ENCODE measurements at regions not wholly inside any gene's neighbourhood (a gene's known extent, or its start where the extent isn't known, plus 50 kb on each side); places are given as distances from the start of the nearest gene placed in this dataset.

DNA sequence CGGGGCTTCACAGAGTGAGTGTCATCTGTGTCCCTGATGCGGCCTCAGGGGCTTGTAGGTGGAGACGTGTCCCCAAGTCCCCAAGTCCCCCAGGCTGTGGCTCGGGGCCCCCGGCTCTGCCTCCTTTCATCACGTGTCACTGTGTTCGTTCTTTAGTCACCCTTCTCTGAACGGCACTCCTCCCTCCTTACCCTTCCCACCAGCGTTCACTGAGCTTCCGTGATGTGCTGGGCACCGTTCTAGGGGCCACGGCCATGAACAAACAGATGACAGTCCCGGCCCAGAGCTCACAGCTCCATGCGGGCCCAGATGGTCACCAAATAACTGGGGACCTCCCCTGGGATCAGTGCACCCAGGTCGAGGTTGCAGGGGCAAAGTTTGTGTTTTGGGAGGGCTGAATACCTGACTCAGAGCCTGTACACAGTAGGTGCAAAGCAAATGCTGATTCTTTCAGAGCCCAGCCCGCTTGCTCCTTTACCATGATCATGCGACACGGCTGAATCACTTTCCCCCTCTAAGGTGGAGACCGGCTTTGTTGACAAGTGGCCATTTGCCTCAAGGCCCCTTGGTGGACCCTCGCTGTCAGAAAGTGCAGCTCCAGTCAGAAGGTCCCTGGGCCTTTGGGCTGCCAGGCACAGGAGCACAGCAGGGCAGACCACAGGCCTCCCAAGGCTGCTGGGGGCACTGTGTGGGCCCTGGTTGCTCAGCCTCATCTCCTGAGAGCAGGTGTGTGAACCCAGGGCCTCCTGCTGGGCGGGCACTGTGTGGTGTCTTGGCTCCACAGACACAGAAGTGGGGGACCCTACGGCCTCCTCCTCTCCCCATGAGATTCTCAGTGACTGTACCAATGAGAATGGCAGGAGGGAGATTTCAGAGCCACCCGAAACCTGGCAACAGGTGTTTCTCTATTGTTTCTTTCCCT is 592.5 kb downstream of the PTPRU start:
- no peaks in the 10 kb centered on the region for H3K9me3 ChIP-seq (ENCODE audit: insufficient read depth, low read depth, low read length)
- H3K4me1 ChIP-seq (ENCODE audit: insufficient read depth, low read length) = no peaks in the 10 kb centered on the region
- no peaks in the 10 kb centered on the region for H3K27me3 ChIP-seq (ENCODE audit: insufficient read depth, low read length)
- H3K9ac ChIP-seq (ENCODE audit: low read depth, low read length) = no peak overlapping the region; the same call in 1 of the 2 replicates
- H3K36me3 ChIP-seq (ENCODE audit: insufficient read depth, low read depth, low read length) = no peaks in the 10 kb centered on the region
- H3K4me3 ChIP-seq (ENCODE audit: low read length) = no peak overlapping the region
- no peak overlapping the region for H3K27ac ChIP-seq (ENCODE audit: low read length)

DNA sequence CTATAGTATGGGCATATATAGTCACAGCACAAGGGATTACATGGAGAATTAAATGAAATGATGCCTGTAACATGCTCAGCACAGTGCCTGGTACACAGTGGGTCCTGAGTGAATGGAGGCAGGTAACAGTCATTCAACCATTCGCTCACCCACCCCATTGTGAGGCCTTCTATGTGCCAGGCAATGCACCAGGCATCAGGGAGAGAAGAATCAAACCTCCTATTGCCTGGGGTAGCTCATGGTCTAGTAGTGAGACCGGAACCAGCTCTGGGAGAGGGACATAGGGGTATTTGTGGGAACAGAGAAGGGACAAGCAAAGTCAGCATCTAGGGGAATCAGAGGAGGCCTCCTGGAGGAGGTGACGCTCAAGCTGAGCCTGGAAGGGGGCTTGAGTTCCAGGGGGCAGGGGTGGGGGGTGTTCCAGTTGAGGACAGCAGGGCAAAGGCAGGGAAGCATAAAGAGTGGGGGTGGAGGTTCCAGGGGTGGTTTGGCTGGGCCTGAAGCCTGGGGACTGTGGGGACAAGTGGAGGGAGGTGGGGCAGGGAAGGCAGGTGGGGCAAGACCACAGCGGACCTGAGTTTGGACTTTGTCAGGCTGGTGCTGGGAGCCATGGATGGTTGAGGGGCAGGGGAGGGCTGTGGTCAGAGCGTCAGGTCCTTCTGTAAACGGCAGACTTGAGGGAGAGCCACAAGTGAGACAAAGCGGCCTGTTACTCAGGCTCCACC is 591.6 kb downstream of the PTPRU start:
- no peaks in the 10 kb centered on the region for H3K4me1 ChIP-seq (ENCODE audit: insufficient read depth, low read length)
- no peaks in the 10 kb centered on the region for H3K9me3 ChIP-seq (ENCODE audit: insufficient read depth, low read depth, low read length)
- no peak overlapping the region for H3K4me3 ChIP-seq (ENCODE audit: low read length)
- H3K36me3 ChIP-seq (ENCODE audit: insufficient read depth, low read depth, low read length) = no peaks in the 10 kb centered on the region
- H3K27me3 ChIP-seq (ENCODE audit: insufficient read depth, low read length) = no peaks in the 10 kb centered on the region
- no peak overlapping the region for H3K9ac ChIP-seq (ENCODE audit: low read depth, low read length)
- no peak overlapping the region for H3K27ac ChIP-seq (ENCODE audit: low read length)

DNA sequence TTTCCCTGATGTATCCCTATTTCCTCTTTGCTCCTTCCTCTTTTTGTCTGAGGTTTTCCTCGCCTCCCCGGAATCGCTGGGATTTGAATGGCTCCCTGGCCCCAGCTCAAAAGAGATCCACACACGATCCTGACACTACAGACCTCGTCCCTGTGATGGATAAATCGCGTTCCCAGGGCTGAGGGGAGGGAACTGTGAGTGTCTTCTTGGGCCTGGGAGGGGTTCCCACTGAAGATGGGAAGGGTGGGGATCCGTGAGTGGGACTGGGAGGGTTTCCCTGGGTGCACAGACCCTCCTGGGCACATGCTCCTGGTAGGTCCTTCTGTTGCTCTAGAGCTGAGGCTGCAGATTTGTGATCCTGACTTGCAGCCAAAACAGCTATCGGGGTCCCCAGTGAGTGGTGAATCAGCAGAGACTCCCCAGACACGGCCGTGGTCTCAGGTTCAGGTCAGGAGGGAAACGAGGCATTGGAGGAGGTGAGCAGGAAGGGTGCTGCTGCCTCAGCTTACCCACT is 591.0 kb downstream of the PTPRU start:
- Histone ChIP-seq H3K27ac (ENCODE audit: low read length) (no peak overlapping the region), H3K4me3 (ENCODE audit: low read length) (no peak overlapping the region), H3K36me3 (ENCODE audit: insufficient read depth, low read depth, low read length) (no peaks in the 10 kb centered on the region), H3K27me3 (ENCODE audit: insufficient read depth, low read length) (no peaks in the 10 kb centered on the region), H3K9ac (ENCODE audit: low read depth, low read length) (no peak overlapping the region), H3K4me1 (ENCODE audit: insufficient read depth, low read length) (no peaks in the 10 kb centered on the region), H3K9me3 (ENCODE audit: insufficient read depth, low read depth, low read length) (no peaks in the 10 kb centered on the region)

DNA sequence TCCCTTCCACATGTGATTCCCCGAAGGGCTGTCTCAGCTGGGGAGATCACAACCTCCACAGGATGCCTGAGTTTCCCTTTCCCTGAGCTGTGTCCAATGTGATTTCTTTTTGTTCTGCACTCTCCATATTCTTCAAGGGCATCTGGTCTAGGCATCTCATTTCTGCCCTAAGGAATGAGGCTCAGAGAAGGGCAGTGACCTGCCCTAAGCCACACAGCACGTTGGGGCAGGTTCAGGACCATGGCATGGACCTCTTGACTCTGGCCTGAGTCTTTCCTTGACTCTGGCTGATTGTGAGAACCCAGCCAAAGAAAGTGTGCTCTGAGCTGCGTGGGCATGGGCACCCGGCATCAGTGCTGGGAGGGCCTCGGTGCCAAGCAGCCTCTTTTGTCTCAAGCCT is 590.3 kb downstream of the PTPRU start:
- H3K4me3 ChIP-seq (ENCODE audit: low read length) = no peak overlapping the region
- no peak overlapping the region for H3K9ac ChIP-seq (ENCODE audit: low read depth, low read length)
- H3K36me3 ChIP-seq (ENCODE audit: insufficient read depth, low read depth, low read length) = no peaks in the 10 kb centered on the region
- no peaks in the 10 kb centered on the region for H3K9me3 ChIP-seq (ENCODE audit: insufficient read depth, low read depth, low read length)
- no peaks in the 10 kb centered on the region for H3K27me3 ChIP-seq (ENCODE audit: insufficient read depth, low read length)
- H3K27ac ChIP-seq (ENCODE audit: low read length) = no peak overlapping the region
- peaks cover 6% of the 10 kb centered on the region; the same call in 1 of the 2 replicates for H3K4me1 ChIP-seq (ENCODE audit: insufficient read depth, low read length)

DNA sequence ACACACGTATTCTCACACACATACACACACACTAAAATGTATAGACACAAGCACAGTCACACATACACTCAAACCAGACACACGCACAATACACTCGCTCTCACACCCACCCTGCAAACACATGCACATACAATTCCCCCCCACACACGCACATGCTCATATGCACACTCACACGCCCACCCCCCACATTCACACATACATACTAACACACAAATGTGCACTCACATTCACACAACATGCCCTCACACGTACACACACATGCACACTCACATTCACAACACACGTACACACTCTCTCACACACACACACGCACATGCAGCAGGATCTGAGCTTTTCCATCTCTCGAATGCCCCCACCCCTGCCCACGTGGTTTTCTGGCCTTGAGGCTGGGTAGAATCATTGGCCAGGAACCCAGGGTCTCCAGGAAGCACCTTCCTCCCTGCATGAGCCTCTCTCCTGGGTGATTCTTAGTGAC is 589.7 kb downstream of the PTPRU start:
- Histone ChIP-seq H3K27me3 (ENCODE audit: insufficient read depth, low read length) (no peaks in the 10 kb centered on the region), H3K9ac (ENCODE audit: low read depth, low read length) (no peak overlapping the region), H3K36me3 (ENCODE audit: insufficient read depth, low read depth, low read length) (no peaks in the 10 kb centered on the region), H3K4me3 (ENCODE audit: low read length) (no peak overlapping the region), H3K27ac (ENCODE audit: low read length) (no peak overlapping the region), H3K9me3 (ENCODE audit: insufficient read depth, low read depth, low read length) (no peaks in the 10 kb centered on the region), H3K4me1 (ENCODE audit: insufficient read depth, low read length) (peaks cover 10% of the 10 kb centered on the region; the same call in 1 of the 2 replicates)

DNA sequence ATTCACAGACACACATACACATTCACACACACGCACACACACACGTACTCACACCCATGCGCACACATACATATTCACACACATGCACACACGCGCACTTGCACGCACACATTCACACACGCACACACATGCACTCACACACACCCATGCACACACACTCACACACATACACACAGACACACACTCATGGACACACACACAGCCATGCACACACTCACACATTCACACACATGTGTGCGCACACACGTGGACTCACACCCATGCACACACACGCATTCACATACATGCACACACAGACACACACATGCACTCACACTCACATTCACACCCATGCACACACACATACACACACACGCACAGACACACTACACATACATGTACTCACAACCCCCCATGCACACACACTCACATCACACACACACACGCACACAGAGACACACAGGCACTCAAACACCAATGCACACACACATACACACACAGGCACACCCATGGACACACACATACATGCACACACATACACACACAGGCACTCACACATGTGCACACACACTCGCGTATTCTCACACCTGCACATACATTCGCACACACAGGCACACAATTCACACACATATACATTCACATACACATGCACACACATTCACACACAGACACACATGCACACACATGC is 589.1 kb downstream of the PTPRU start:
- Histone ChIP-seq H3K4me1 (ENCODE audit: insufficient read depth, low read length) (peaks cover 10% of the 10 kb centered on the region; the same call in 1 of the 2 replicates), H3K9ac (ENCODE audit: low read depth, low read length) (no peak overlapping the region), H3K27ac (ENCODE audit: low read length) (no peak overlapping the region), H3K36me3 (ENCODE audit: insufficient read depth, low read depth, low read length) (no peaks in the 10 kb centered on the region), H3K9me3 (ENCODE audit: insufficient read depth, low read depth, low read length) (no peaks in the 10 kb centered on the region), H3K4me3 (ENCODE audit: low read length) (no peak overlapping the region), H3K27me3 (ENCODE audit: insufficient read depth, low read length) (no peaks in the 10 kb centered on the region)

DNA sequence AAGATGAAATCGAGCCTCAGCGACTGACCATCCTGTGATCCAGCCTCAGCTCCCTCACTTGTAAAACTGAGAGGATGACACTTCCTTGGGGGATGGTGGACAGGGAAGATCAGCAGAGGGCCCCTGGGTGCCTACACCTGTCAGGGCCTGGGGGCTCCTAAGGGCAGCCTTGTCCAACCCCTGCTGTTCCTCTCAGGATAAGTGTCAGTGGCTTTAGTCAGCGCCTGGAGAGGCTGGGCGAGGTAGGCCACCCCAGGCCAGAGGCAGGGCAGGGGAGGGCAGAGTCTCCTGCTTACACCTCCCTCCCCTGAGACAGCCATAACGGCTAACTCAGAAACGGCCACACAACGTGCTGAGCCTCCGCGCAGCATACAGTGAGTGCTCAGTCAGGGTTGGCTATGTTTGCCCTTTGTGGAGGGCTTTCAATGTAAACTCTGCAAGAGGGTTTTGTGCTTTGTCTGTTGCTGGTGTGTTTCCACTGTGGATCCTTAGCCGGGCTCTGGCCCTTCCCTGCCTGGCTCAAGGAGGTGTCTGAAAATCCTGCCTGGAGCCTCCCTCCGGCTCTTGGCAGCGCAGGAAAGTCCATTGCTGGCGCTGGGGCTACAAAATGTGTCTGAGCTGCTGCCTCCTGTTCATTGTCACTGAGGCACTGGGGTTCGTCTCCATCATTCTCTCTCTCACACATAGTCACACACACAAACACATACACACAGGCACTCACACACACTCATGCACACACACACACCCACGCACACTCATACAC is 588.4 kb downstream of the PTPRU start:
- no peaks in the 10 kb centered on the region for H3K9me3 ChIP-seq (ENCODE audit: insufficient read depth, low read depth, low read length)
- H3K9ac ChIP-seq (ENCODE audit: low read depth, low read length) = no peak overlapping the region
- H3K36me3 ChIP-seq (ENCODE audit: insufficient read depth, low read depth, low read length) = no peaks in the 10 kb centered on the region
- peaks cover 10% of the 10 kb centered on the region; the same call in 1 of the 2 replicates for H3K4me1 ChIP-seq (ENCODE audit: insufficient read depth, low read length)
- no peaks in the 10 kb centered on the region for H3K27me3 ChIP-seq (ENCODE audit: insufficient read depth, low read length)
- no peak overlapping the region for H3K27ac ChIP-seq (ENCODE audit: low read length)
- H3K4me3 ChIP-seq (ENCODE audit: low read length) = no peak overlapping the region

DNA sequence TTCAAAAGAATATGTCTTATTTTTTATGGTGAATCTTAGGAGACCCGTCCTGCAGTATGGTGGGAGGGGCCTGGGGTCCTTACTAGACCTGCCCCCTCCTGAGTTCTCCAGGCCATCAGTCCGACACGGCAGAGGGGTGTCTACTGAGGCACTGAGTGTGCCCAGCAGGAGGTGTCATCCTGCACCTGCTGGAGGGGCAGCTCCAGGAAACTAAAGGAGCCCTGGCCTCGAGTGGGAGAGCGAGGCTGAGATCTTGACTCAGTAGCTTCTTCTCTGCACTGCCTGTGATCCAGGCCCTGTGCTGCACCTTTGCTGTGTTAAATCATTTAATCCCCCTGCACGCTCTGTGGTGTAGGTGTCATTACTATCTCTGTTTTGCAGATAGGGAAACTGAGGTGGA is 587.7 kb downstream of the PTPRU start:
- no peak overlapping the region for H3K4me3 ChIP-seq (ENCODE audit: low read length)
- H3K36me3 ChIP-seq (ENCODE audit: insufficient read depth, low read depth, low read length) = no peaks in the 10 kb centered on the region
- no peaks in the 10 kb centered on the region for H3K9me3 ChIP-seq (ENCODE audit: insufficient read depth, low read depth, low read length)
- H3K27ac ChIP-seq (ENCODE audit: low read length) = no peak overlapping the region
- H3K9ac ChIP-seq (ENCODE audit: low read depth, low read length) = no peak overlapping the region
- H3K27me3 ChIP-seq (ENCODE audit: insufficient read depth, low read length) = no peaks in the 10 kb centered on the region
- peaks cover 10% of the 10 kb centered on the region; the same call in 1 of the 2 replicates for H3K4me1 ChIP-seq (ENCODE audit: insufficient read depth, low read length)

DNA sequence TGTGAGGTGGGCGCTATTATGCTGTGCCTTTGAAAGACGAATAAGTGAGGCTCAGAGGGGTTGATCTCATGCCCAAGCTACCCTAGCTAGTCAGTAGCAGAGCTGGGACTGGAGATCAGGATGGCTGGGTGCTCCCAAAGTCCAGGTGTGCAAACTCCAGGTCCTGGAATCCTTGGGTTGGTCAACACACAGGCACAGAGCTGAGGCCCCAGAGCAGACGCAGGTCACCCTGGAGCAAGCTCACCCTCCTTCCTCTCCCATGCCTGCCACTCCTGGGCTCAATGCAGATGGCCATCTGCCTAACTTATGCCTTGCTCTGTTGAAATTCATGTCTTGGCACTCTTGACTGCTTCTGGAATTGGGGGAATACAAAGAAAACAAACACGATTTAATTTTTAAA is 587.2 kb downstream of the PTPRU start:
- no peak overlapping the region for H3K4me3 ChIP-seq (ENCODE audit: low read length)
- H3K9ac ChIP-seq (ENCODE audit: low read depth, low read length) = no peak overlapping the region
- H3K27me3 ChIP-seq (ENCODE audit: insufficient read depth, low read length) = no peaks in the 10 kb centered on the region
- no peak overlapping the region for H3K27ac ChIP-seq (ENCODE audit: low read length)
- peaks cover 10% of the 10 kb centered on the region; the same call in 1 of the 2 replicates for H3K4me1 ChIP-seq (ENCODE audit: insufficient read depth, low read length)
- H3K36me3 ChIP-seq (ENCODE audit: insufficient read depth, low read depth, low read length) = no peaks in the 10 kb centered on the region
- no peaks in the 10 kb centered on the region for H3K9me3 ChIP-seq (ENCODE audit: insufficient read depth, low read depth, low read length)

DNA sequence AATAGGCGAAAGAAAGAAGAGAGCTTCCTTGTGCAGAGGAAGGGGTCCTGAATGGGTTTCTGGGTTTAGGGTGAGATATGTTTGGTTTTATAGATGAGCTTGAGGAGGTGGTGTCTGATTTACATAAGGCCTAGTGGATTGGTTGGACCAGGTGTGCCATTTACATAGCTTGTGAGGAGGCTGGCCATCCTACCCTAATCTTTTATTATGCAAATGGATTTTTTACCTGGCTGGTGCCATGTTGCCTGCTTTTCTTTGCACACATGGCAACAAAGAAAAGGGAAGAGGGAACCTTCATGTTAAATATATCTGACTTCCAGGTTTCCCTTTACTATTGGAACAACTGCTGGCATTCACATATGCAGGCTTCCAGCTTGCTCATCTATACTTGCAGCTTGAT is 585.3 kb downstream of the PTPRU start:
- Histone ChIP-seq H3K9ac (ENCODE audit: low read depth, low read length) (no peak overlapping the region; the same call in 1 of the 2 replicates), H3K4me3 (ENCODE audit: low read length) (no peak overlapping the region), H3K9me3 (ENCODE audit: insufficient read depth, low read depth, low read length) (no peaks in the 10 kb centered on the region), H3K27ac (ENCODE audit: low read length) (no peak overlapping the region), H3K36me3 (ENCODE audit: insufficient read depth, low read depth, low read length) (no peaks in the 10 kb centered on the region), H3K4me1 (ENCODE audit: insufficient read depth, low read length) (peaks cover 10% of the 10 kb centered on the region; the same call in 1 of the 2 replicates), H3K27me3 (ENCODE audit: insufficient read depth, low read length) (no peaks in the 10 kb centered on the region)

DNA sequence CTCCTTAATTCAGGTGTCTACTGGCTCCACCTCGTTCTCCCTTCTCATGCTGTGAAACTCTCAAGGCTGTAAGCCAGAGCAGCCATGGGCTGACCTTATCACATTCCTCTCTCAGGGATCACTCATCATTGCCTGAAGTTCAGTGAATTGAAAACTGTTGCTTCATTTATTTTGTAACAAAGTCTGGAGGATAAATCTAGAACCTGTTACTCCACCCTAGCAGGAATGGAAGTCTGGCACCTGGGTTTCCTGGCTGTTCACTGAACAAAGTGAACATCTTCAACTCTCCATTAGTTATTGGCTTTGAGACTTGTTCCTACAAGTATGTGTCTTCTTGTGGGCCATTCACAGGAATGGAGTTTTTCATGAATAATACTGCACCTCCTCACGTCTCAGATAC is 584.1 kb downstream of the PTPRU start:
- no peaks in the 10 kb centered on the region for H3K27me3 ChIP-seq (ENCODE audit: insufficient read depth, low read length)
- no peak overlapping the region for H3K27ac ChIP-seq (ENCODE audit: low read length)
- peaks cover 10% of the 10 kb centered on the region; the same call in 1 of the 2 replicates for H3K4me1 ChIP-seq (ENCODE audit: insufficient read depth, low read length)
- no peak overlapping the region for H3K4me3 ChIP-seq (ENCODE audit: low read length)
- no peak overlapping the region for H3K9ac ChIP-seq (ENCODE audit: low read depth, low read length)
- no peaks in the 10 kb centered on the region for H3K9me3 ChIP-seq (ENCODE audit: insufficient read depth, low read depth, low read length)
- no peaks in the 10 kb centered on the region for H3K36me3 ChIP-seq (ENCODE audit: insufficient read depth, low read depth, low read length)
